NCI-H345 treated with DMSO at 0.1 percent for 48 hours (cell line): ENCODE measurements at regions not wholly inside any gene's neighbourhood (a gene's known extent, or its start where the extent isn't known, plus 50 kb on each side); places are given as distances from the start of the nearest gene placed in this dataset.

Source experiments
- DNase-seq: peaks from one replicate; lab custom pipeline; 2025; ENCODE audit not compliant: unreplicated experiment; lab: John Stamatoyannopoulos, UW

GRCh38 chr2:123912171-123912570 lies 112.9 kb upstream of the CNTNAP5 start:
- DNase-seq = no peak

GRCh38 chr2:123913143-123913735 lies 111.8 kb upstream of the CNTNAP5 start:
- DNase-seq = no peak

GRCh38 chr2:123915380-123915779 lies 109.7 kb upstream of the CNTNAP5 start:
- no peak for DNase-seq

DNA sequence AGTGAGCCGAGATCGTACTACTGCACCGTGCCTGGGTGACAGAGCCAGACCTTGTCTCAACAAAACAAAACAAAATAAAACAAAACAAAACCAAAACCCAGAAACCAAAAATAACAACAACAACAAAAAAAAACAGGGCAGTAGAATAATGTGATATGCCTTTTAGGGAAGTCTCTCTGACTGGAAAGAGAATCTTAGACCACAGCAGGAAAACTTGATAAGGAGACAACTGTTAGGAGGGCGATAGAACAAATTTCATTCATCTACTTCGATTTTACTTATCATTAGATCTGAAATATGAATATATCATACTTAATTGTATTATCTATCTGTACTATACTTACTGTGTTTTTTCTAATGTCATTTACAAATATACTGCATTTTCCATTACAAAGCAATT lies 109.0 kb upstream of the CNTNAP5 start:
- DNase-seq = no peak

DNA sequence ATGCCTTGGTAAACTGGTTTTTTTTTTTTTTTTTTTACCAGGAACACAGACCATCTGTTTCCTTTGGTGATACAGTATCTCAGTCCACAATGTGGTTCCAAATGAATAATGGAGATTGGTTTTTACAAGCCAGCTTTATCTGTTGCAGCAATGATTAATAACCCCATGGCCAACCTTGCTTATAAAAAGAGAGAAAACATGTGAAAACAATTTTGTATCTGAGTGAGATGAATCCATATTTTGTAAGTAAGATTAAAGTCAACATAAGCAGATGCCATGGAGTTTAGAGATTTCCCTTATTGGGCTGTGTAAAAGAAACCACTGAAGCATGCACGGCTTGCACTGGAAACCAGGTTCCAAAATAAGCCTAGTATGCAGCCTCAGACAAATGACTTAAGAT lies 108.6 kb upstream of the CNTNAP5 start:
- no peak for DNase-seq

- DNase-seq = no peak
Observed at GRCh38 chr2:123917241-123917640, 107.8 kb upstream of the CNTNAP5 start.

- no peak for DNase-seq
Observed at GRCh38 chr2:123928358-123928757, 96.7 kb upstream of the CNTNAP5 start.

DNA sequence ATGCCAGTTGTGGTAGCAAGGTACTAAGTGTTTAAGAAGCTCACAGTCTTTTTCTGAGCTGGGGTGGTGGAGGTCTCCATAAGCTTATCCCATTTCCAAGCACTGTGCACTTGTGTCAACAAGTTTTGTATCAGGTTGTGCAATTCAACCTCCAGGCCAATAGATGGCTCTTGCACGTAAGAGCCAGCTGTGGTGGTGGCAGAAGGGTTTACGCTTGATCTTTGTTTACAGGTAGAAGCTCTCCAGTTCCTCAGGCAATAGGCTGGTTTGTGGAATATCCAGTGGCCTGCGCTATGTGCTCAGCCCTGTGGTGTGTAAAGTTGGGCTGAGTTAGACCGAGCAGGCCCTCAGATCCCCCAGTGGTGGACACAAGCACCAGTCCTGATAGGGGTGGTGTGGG lies 89.7 kb upstream of the CNTNAP5 start:
- DNase-seq = no peak

- no peak for DNase-seq
Observed at GRCh38 chr2:123953846-123954245, 71.2 kb upstream of the CNTNAP5 start.

DNA sequence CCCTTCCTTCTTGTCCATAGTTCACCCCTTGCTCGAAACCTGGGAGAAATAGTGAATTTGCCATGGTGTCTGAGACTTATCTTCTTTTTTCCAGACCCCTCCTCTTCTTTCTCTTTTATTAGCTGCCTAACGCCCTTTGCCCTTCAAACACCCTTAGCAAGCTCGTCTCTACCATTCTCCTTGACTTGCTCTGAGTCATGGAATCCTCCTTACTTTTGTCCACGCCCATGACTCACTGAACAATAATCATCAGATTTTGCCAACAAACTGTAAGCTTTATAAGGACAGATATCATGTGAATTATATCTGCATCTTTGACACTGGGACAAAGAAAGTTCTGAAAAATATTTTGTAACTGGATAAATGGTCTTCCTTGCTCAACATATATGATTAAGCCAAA lies 67.1 kb upstream of the CNTNAP5 start:
- no peak for DNase-seq

DNA sequence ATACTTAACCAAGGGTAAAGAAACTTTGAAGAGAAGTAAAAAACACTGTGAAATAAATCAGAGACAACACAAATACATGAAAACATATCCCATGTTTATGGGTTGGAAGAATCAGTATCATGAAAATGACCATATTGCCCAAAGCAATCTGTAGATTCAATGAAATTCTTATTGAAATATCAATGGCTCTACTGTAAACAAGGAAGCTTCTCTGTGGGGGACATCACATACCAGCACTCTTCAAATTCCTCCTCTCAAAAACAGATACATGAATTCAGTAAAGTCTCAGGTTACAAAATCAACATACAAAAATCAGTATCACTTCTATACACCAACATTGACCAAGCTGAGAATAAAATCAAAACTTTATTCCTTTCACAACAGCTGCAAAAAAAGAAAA lies 63.5 kb upstream of the CNTNAP5 start:
- no peak for DNase-seq

DNA sequence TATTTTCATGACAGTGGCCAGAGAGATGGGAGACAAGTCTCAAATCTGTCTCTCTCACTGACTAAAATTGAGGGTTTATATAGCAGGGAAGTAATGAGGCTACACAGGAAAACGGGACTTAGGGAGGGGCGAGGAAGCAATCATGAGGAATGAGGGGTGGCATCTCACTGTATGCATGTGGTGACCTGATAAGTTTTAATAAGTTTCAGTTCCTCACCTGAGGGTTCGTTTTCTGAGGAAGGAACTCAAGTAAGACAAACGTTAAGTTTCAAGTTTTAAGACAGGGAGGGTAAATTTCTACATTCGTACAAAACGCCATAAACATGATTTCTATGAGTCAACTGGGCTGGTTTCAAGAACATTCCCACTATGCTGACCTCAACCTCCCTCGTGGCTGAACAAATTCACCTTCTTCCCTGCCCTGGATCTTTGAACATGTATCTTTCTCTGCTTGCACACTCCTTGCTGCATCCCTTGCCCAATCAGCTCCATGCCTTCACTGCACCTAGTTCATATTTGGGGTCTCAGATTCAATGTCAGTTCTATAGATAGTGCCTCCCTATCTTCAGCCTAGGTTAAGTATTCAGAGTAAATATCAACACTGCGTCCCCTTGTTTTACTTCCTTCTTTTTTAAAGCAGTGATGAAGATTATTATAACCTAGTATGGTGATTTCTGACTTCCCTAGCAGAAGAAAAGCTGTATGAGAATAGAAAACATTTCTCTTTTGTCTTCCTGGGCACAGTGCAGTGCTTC lies 53.3 kb upstream of the CNTNAP5 start:
- no peak for DNase-seq
